COR-L47 (cell line): ENCODE measurements at regions not wholly inside any gene's neighbourhood (a gene's known extent, or its start where the extent isn't known, plus 50 kb on each side); places are given as distances from the start of the nearest gene placed in this dataset.

Source experiments
- DNase-seq: peaks from one replicate; lab custom pipeline; 2025; lab: John Stamatoyannopoulos, UW

DNA sequence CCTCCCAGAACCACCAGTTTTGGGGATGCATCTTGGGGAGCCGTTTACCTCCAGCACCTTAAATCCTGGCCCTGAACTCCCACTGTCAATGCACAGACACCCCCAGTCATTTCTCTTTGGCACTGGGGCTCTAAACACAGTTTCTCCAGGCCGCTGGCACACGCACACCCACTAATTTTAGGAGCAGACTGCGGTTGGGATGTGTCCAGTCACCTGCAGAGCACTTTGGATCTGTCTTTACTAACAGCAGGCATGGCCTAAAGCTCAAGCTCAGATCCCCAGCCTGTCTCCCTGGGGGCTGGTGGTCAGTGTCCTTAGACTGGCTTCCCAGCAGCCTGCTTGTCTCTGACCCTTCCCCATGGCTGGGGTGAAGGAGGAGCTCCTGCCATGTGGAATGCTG lies 49.9 kb downstream of the SYNE3 start:
- no peak for DNase-seq

- no peak for DNase-seq
Measured at GRCh38 chr14:95465936-95466335, 50.5 kb downstream of the SYNE3 start.

DNA sequence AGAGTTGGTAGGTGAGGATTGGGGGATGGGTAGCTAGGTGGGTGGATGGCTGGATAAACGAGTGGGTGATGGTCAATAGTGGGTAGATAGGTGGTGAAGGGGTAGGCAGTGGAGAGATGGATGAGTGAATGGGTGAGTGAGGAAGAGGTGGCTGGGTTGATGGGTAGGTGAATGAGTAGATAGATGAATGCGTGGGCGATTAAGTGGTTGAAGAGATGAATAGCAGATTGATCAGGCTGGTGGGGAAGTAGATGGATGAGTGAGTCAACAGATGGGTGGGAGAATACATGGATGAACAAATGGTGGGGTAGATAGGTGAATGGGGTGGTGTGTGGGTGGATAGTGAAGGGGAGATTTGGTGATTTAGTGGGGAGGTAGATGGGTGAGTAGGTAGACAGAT lies 51.1 kb downstream of the SYNE3 start:
- DNase-seq = no peak

- no peak for DNase-seq
Measured at GRCh38 chr14:95464514-95464913, 51.9 kb downstream of the SYNE3 start.

GRCh38 chr14:95464103-95464502 lies 52.3 kb downstream of the SYNE3 start:
- no peak for DNase-seq

- DNase-seq = peak; percentile 100
Measured at GRCh38 chr14:95463171-95463901, 53.1 kb downstream of the SYNE3 start.

DNA sequence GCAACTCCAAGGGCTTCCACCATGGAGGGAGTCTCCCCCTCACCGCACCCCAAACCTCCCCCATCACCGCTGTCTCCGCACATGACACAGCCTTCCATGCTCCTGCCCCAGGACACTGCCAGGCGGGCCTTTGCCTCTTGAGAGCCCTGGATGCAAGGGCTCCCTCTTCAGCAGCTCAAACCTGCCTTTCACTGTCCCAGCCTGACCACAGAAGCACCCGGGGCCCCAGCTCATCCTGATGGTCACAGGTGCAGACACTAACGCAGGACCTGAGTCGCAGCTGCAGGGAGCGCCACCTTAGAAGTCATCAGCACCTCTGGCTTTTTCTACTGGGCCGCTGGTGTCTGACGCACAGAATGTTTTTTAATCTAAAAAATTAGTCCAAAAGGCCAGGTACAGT lies 54.0 kb downstream of the SYNE3 start:
- DNase-seq = no peak

GRCh38 chr14:95460647-95461478 lies 55.6 kb downstream of the SYNE3 start:
- peak; percentile 100 for DNase-seq

GRCh38 chr14:95458906-95459305 lies 57.5 kb downstream of the SYNE3 start:
- no peak for DNase-seq

DNA sequence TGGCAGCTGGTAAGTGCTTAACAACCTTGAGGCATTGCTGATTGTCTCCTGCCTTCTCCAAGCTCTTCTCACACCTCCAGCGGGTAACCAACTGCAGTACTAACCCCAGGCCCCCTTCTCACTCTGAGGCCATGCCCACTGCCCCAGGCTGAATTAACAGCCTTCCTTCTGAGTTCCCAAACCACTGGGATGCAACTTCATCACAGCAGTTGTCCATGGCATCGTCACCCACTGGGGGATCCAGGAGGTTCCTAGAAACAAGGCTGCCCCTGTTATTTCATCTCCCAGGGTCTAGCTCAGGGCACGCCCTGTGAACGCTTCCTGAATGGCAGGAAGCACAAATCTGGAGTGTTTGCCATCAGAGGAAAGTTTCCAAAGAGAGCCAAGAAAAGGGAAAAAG lies 58.0 kb downstream of the SYNE3 start:
- DNase-seq = no peak

DNA sequence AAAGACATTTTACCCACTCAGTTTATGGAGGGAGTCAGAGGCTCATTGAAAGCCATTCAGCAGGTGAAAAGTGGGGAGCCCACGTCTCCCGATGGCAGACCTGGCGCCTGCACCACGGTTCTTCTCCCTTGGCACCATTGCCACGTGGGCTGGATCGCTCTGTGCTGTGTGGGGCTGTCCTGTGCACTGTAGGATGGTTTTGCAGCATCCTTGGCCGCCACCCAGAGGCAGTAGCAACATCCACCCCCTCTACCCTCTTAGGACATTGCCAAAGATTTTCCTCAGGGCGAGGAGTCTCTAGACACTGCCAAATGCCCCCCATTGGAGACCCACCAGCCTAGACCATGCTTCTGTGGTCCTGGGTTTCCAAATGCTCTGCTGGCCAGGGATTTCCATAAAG lies 60.2 kb downstream of the SYNE3 start:
- no peak for DNase-seq

GRCh38 chr14:95455246-95455645 lies 61.2 kb downstream of the SYNE3 start:
- DNase-seq = no peak

- DNase-seq = no peak
Measured at GRCh38 chr14:95453713-95453980, 62.8 kb downstream of the SYNE3 start.

DNA sequence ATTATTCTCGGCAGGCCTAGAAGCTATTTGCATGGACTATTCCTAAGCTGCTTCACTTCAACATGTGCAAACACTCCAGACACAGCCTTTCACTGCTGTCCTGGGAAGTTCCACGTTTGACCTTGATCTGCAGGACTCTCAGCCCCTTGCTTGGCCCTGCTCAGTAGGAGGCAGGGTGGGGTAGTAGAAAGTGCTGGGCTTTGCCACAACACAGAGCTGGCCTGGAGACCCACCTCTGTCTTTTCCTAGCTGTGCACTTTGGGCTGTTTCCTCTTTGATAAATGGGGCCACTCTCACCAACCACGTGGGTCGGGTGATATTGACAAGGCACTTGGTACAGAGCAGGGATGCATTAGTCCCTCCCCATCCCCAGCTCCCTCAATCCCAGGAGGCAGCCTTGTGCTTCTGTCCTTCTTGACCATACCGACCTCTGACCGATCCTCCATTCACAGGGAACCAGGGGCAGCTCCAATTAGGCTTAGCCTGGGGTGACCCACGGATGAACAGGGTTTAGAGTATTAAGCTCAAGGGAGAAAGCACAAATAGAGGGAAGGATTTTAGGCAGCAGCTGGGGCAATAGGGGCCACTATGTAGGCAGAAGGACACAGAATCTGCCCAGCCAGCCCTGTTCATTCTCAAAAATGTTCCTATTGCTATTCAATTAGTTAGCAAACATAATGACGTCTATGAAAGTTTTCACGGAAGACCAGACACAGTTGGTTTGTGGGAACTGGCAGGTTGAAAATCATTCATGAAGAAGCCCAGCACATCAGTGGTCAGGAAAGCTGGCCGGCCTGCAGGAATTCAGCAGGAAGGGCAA lies 63.3 kb downstream of the SYNE3 start:
- no peak for DNase-seq

GRCh38 chr14:95452176-95452892 lies 64.1 kb downstream of the SYNE3 start:
- DNase-seq = no peak

- DNase-seq = no peak
Measured at GRCh38 chr14:95449131-95449530, 67.3 kb downstream of the SYNE3 start.

DNA sequence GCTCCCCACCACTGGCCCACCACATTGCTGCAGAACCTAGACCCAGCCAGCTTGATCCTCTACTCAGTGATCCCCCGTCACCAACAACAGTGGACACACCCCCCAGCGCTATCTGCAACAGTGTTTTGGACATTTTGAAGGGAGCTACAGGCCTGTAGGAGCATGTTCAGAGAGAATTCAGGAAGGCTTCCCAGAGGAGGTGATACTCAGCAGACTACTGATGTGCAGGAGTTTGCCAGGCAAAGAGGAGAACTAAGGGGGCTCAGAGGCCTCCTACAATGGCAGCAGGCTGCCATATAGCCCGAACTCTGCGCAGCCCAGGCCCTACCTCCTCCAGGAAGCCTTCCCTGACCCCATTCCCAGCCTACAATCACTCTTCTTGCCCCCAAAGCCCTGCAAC lies 70.0 kb downstream of the SYNE3 start:
- no peak for DNase-seq

- DNase-seq = peak; percentile 92
Measured at GRCh38 chr14:95445676-95446075, 70.8 kb downstream of the SYNE3 start.

DNA sequence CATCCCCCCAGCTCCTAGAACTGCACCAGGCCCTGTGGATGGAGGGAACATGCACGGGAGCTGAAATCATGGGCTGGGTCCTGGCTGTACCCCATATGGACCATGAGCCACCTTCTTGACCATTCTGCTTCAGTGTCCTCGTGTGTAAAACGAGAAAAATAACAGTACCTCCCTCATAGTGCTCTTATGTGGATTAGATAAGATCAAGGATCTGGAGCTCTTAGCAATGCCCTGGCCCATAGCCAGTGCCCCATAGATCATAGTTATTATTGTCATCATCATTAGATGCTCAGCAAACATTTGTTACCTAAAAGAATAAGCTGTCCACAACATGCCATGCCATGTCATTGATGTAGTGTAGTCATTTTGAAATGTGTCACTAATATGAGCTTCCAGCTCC lies 71.3 kb downstream of the SYNE3 start:
- DNase-seq = peak; percentile 55

GRCh38 chr14:95444132-95445129 lies 72.0 kb downstream of the SYNE3 start:
- DNase-seq = no peak

- peak; percentile 92 for DNase-seq
Measured at GRCh38 chr14:95442633-95443021, 73.8 kb downstream of the SYNE3 start.
